Mesenchymal stem cell (in vitro differentiated cells and primary cell): ENCODE measurements at regions not wholly inside any gene's neighbourhood (a gene's known extent, or its start where the extent isn't known, plus 50 kb on each side); places are given as distances from the start of the nearest gene placed in this dataset.

Experiments
- DNase-seq: peaks from one replicate; pipeline ENCODE4 v3.0.0-alpha.2; 2013
- H2AFZ ChIP-seq: one replicate; pipeline ENCODE4 v1.6.1; 2013; ENCODE audit warnings: low read depth, mild to moderate bottlenecking, control low read depth, inconsistent platforms, low read length, moderate library complexity
- H2AK5ac ChIP-seq: 2 replicates; pipeline ENCODE4 v1.6.1; 2013; ENCODE audit warnings: low read length, moderate library complexity, mild to moderate bottlenecking, inconsistent platforms; ENCODE audit not compliant: severe bottlenecking
- H2BK120ac ChIP-seq: one replicate; pipeline ENCODE4 v1.6.1; 2013; ENCODE audit warnings: low read depth, mild to moderate bottlenecking, inconsistent platforms, low read length, moderate library complexity
- H2BK12ac ChIP-seq, 2 experiments: one replicate each; pipeline ENCODE4 v1.6.1; 2013; ENCODE audit warnings: inconsistent platforms in 2 of 2, low read length in 2 of 2, mild to moderate bottlenecking in 2 of 2, moderate library complexity in 2 of 2, control low read depth in 1 of 2
- H2BK15ac ChIP-seq: one replicate; pipeline ENCODE4 v1.6.1; 2013; ENCODE audit warnings: mild to moderate bottlenecking, low read depth, inconsistent platforms; ENCODE audit not compliant: poor library complexity, severe bottlenecking
- H2BK5ac ChIP-seq: 2 replicates; pipeline ENCODE4 v1.6.1; 2013; ENCODE audit warnings: low read depth, mild to moderate bottlenecking, low read length, control low read depth, inconsistent platforms; ENCODE audit not compliant: poor library complexity, severe bottlenecking
- H3K14ac ChIP-seq, 2 experiments: one replicate each; pipeline ENCODE4 v1.6.1; 2013; ENCODE audit warnings: inconsistent platforms in 2 of 2, low read length in 2 of 2, control low read depth in 1 of 2, mild to moderate bottlenecking in 1 of 2, moderate library complexity in 1 of 2
- H3K18ac ChIP-seq, 2 experiments: one replicate each; pipeline ENCODE4 v1.6.1; 2013; ENCODE audit warnings: inconsistent platforms in 2 of 2, low read length in 2 of 2, control low read depth in 1 of 2, low read depth in 1 of 2, mild to moderate bottlenecking in 1 of 2
- H3K23ac ChIP-seq, 2 experiments: one replicate each; pipeline ENCODE4 v1.6.1; 2013; ENCODE audit warnings: inconsistent platforms in 2 of 2, low read length in 2 of 2, mild to moderate bottlenecking in 2 of 2, moderate library complexity in 2 of 2, control low read depth in 1 of 2
- H3K27ac ChIP-seq: 2 replicates; pipeline ENCODE4 v1.5.1; 2013; ENCODE audit warnings: mild to moderate bottlenecking, moderate library complexity, low read length, control low read depth, inconsistent platforms; ENCODE audit not compliant: poor library complexity, severe bottlenecking
- H3K27me3 ChIP-seq, 2 experiments: 2 replicates each; pipeline versions ENCODE4 v1.6.1 to v1.7.0; 2013; ENCODE audit warnings: low read length in 2 of 2, mild to moderate bottlenecking in 2 of 2, moderate library complexity in 2 of 2, control low read depth in 1 of 2, inconsistent platforms in 1 of 2; ENCODE audit not compliant: control insufficient read depth in 1 of 2, insufficient read depth in 1 of 2
- H3K36me3 ChIP-seq, 2 experiments: 2 replicates each; pipeline versions ENCODE4 v1.6.1 to v1.7.0; 2013; ENCODE audit warnings: low read length in 2 of 2, control low read depth in 1 of 2, inconsistent platforms in 1 of 2, low read depth in 1 of 2, mild to moderate bottlenecking in 1 of 2; ENCODE audit not compliant: insufficient read depth in 2 of 2, control insufficient read depth in 1 of 2
- H3K4ac ChIP-seq, 2 experiments: one replicate each; pipeline ENCODE4 v1.6.1; 2013; ENCODE audit warnings: inconsistent platforms in 2 of 2, low read length in 2 of 2, mild to moderate bottlenecking in 2 of 2, moderate library complexity in 2 of 2, control low read depth in 1 of 2, low read depth in 1 of 2
- H3K4me1 ChIP-seq: 2 replicates; pipeline ENCODE4 v1.6.1; 2013; ENCODE audit warnings: low read depth, low read length, control low read depth; ENCODE audit not compliant: control insufficient read depth, insufficient read depth
- H3K4me2 ChIP-seq: 2 replicates; pipeline ENCODE4 v1.6.1; 2013; ENCODE audit warnings: low read length, mild to moderate bottlenecking, inconsistent platforms; ENCODE audit not compliant: poor library complexity, severe bottlenecking
- H3K4me3 ChIP-seq, 2 experiments: 2 replicates each; pipeline versions ENCODE4 v1.5.1 to v1.7.0; 2013; ENCODE audit warnings: low read length in 2 of 2, mild to moderate bottlenecking in 2 of 2, control low read depth in 1 of 2, low read depth in 1 of 2; ENCODE audit not compliant: insufficient read depth in 1 of 2
- H3K79me1 ChIP-seq: replicated peaks from 2 replicates; pipeline ENCODE4 v1.6.1; 2013; ENCODE audit warnings: mild to moderate bottlenecking, control low read depth, low read length, inconsistent platforms; ENCODE audit not compliant: poor library complexity, severe bottlenecking
- H3K9ac ChIP-seq: 2 replicates; pipeline ENCODE4 v1.7.0; 2013; ENCODE audit warnings: mild to moderate bottlenecking, low read length, moderate library complexity
- H3K9me3 ChIP-seq: 2 replicates; pipeline ENCODE4 v1.7.0; 2013; ENCODE audit warnings: mild to moderate bottlenecking, low read length; ENCODE audit not compliant: control insufficient read depth
- H4K8ac ChIP-seq: one replicate; pipeline ENCODE4 v1.6.1; 2013; ENCODE audit warnings: inconsistent platforms, mild to moderate bottlenecking, low read length, moderate library complexity
- H4K91ac ChIP-seq: one replicate; pipeline ENCODE4 v1.6.1; 2013; ENCODE audit warnings: mild to moderate bottlenecking, low read length, inconsistent platforms
- WGBS: methylation state at CpG from one replicate; pipeline ENCODE4 v1.1.7; 2013; ENCODE audit warnings: mixed read lengths; 5-methylcytosine and 5-hydroxymethylcytosine counted together

DNA sequence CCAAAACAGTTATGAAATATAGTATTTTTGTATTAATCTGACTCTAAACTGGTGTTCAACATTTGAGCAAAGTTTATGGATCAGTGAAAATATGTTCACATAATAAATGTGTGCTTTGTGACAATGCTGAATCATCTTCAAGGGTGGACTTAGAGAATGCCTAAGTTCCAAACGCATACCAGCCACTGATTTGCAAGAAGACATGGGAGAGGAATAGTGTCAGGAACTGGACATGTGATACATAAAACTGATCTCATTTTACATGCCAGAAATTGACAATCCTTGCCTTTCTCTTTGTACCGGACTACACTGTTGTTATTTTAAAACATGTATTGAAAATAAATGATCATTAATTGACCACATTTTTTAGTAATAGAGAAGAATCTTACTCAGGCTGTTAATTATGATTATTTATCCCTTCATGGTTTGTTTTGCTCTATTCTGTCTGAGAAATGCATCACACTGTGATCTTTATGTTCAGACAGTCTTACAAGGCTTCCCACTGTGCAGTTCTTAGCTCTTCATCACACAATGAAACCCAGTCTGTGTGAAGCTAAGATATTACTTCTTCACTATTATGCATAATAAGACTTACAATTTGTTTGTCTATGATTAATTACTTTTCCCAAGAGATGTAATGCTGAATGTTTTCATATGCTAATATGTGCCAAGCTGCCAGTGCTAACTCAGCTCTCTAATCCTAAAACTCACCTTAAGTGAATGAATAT, 1180.6 kb upstream of the CDH8 start:
- H4K8ac ChIP-seq = no peak overlapping the region
- no peak overlapping the region for H3K14ac ChIP-seq
- no peak for DNase-seq
- H3K4me3 ChIP-seq = no peak overlapping the region
- no peak overlapping the region for H2BK12ac ChIP-seq
- no peak overlapping the region for H3K4me2 ChIP-seq
- no peak overlapping the region for H2AK5ac ChIP-seq
- H3K79me1 ChIP-seq = no peaks in the 10 kb centered on the region
- no peaks in the 10 kb centered on the region for H3K9me3 ChIP-seq
- no peak overlapping the region for H3K23ac ChIP-seq
- no peak overlapping the region for H2BK15ac ChIP-seq
- no peak overlapping the region for H2BK5ac ChIP-seq
- no peak overlapping the region for H2BK120ac ChIP-seq
- H2AFZ ChIP-seq = no peak overlapping the region
- no peak overlapping the region for H3K4ac ChIP-seq
- H3K36me3 ChIP-seq = no peaks in the 10 kb centered on the region
- H3K27me3 ChIP-seq = no peaks in the 10 kb centered on the region
- no peaks in the 10 kb centered on the region for H3K4me1 ChIP-seq
- WGBS = 90% methylated on average over 1 of the region's 2 CpGs
- no peak overlapping the region for H3K18ac ChIP-seq
- no peak overlapping the region for H4K91ac ChIP-seq
- no peak overlapping the region for H3K27ac ChIP-seq
- H3K9ac ChIP-seq = no peak overlapping the region

GRCh38 chr16:63201851-63202250, 1165.6 kb upstream of the CDH8 start:
- Histone ChIP-seq H3K14ac (no peak overlapping the region), H2BK15ac (no peak overlapping the region), H2AFZ (no peak overlapping the region), H4K8ac (no peak overlapping the region), H4K91ac (no peak overlapping the region), H3K79me1 (no peaks in the 10 kb centered on the region), H3K4me2 (no peak overlapping the region), H3K18ac (no peak overlapping the region), H3K23ac (no peak overlapping the region), H2BK5ac (no peak overlapping the region), H3K27ac (no peak overlapping the region), H3K9ac (no peak overlapping the region), H3K4me1 (no peaks in the 10 kb centered on the region), H3K36me3 (no peaks in the 10 kb centered on the region), H2AK5ac (no peak overlapping the region), H2BK12ac (no peak overlapping the region), H3K4me3 (no peak overlapping the region), H3K27me3 (no peaks in the 10 kb centered on the region), H2BK120ac (no peak overlapping the region), H3K4ac (no peak overlapping the region), H3K9me3 (no peaks in the 10 kb centered on the region)
- DNase-seq = no peak

DNA sequence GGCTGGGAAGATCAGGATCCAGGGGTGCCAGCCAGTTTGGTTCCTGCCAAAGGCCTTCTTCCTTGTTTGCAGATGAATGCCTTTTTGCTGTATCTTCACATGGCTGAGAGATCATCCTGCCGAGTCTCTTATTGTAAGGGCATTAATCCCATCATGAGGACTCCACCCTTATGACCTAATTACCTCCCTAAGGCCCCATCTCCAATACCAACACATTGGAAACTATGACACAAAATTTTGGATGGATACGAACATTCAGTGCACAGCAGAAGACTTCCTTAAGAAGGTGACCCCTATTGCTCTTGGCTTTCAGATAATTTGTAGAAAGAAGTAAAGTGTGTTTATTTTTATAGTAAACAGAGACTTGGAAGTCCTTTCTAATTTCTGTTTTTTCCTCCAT, 1164.7 kb upstream of the CDH8 start:
- Histone ChIP-seq H3K4me1 (no peaks in the 10 kb centered on the region), H2AFZ (no peak overlapping the region), H3K9ac (no peak overlapping the region), H4K8ac (no peak overlapping the region), H3K4ac (no peak overlapping the region), H3K36me3 (no peaks in the 10 kb centered on the region), H3K18ac (no peak overlapping the region), H2BK15ac (no peak overlapping the region), H2AK5ac (no peak overlapping the region), H2BK120ac (no peak overlapping the region), H3K27ac (no peak overlapping the region), H3K14ac (no peak overlapping the region), H3K4me3 (no peak overlapping the region), H3K4me2 (no peak overlapping the region), H2BK12ac (no peak overlapping the region), H3K9me3 (no peaks in the 10 kb centered on the region), H4K91ac (no peak overlapping the region), H3K79me1 (no peaks in the 10 kb centered on the region), H3K23ac (no peak overlapping the region), H3K27me3 (no peaks in the 10 kb centered on the region), H2BK5ac (no peak overlapping the region)
- WGBS = 88% methylated on average over 2 of the region's 2 CpGs
- DNase-seq = no peak

- no peak overlapping the region for H4K91ac ChIP-seq
- no peak overlapping the region for H2BK15ac ChIP-seq
- H3K27me3 ChIP-seq = no peaks in the 10 kb centered on the region
- H3K23ac ChIP-seq = no peak overlapping the region
- H3K36me3 ChIP-seq = no peaks in the 10 kb centered on the region
- H4K8ac ChIP-seq = no peak overlapping the region
- no peaks in the 10 kb centered on the region for H3K4me1 ChIP-seq
- no peak overlapping the region for H3K4ac ChIP-seq
- H2BK120ac ChIP-seq = no peak overlapping the region
- no peaks in the 10 kb centered on the region for H3K79me1 ChIP-seq
- 92% methylated on average over 4 of the region's 4 CpGs for WGBS
- no peak overlapping the region for H3K18ac ChIP-seq
- H3K4me3 ChIP-seq = no peak overlapping the region
- no peaks in the 10 kb centered on the region for H3K9me3 ChIP-seq
- no peak overlapping the region for H2BK5ac ChIP-seq
- no peak overlapping the region for H2AK5ac ChIP-seq
- H3K9ac ChIP-seq = no peak overlapping the region
- no peak overlapping the region for H3K27ac ChIP-seq
- no peak overlapping the region for H3K14ac ChIP-seq
- H2AFZ ChIP-seq = no peak overlapping the region
- H3K4me2 ChIP-seq = no peak overlapping the region
- H2BK12ac ChIP-seq = no peak overlapping the region
- DNase-seq = no peak
Measured at GRCh38 chr16:63195336-63195735, 1159.1 kb upstream of the CDH8 start.
